Colon (tissue), 2 donors: ENCODE measurements at regions not wholly inside any gene's neighbourhood (a gene's known extent, or its start where the extent isn't known, plus 50 kb on each side); places are given as distances from the start of the nearest gene placed in this dataset.

Source experiments
- FAIRE-seq: peaks from 2 replicates; lab custom pipeline; 2012; peaks lifted over from hg19 to GRCh38; lab: Jason Lieb, UNC
- donor health status: control.
- donor health status: control.

DNA sequence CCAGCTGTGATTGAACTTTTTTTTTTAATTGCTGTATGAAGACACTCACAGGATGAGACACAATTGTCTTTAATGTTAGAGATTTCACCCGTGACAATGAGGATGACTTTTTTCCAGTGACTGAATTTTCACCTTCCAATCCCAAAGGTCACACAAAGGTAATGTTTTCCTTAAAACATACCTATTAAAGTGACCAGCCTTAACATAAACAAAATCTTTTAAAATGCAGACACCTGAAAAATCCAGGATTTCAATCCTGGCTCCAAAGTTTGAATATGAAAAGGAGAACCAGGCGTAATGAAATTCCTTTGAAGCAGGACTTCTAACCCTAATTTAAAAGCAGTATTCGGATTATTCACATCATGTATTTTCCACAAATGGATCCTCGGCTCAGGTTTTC, 647.7 kb downstream of the GATA3 start:
- FAIRE-seq: no peak

DNA sequence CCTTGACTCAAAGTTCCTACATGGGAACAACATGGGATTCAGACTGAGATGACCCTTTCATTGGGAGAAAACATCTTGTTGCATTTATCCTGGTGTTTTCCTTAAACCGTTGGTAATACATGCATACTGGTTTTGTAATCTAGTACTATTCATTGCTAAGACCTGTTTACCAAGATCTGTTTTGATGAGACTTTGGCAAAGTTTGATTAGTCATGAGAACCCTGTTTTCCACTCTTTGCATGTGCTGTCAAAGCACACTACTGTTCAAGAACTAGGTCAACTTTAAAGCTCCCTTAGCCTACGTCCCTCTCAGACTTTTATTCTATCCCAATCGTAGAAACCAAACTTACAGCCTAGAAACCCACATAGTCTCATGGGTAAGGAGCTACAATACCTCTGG, 650.9 kb downstream of the GATA3 start:
- FAIRE-seq: no peak

GRCh38 chr10:8712656-8713055, 658.2 kb downstream of the GATA3 start:
- no peak for FAIRE-seq

GRCh38 chr10:8719971-8720370, 665.5 kb downstream of the GATA3 start:
- no peak for FAIRE-seq

- no peak for FAIRE-seq
Measured at GRCh38 chr10:8721650-8722049, 667.2 kb downstream of the GATA3 start.

- no peak for FAIRE-seq
Measured at GRCh38 chr10:8722835-8723234, 668.3 kb downstream of the GATA3 start.

DNA sequence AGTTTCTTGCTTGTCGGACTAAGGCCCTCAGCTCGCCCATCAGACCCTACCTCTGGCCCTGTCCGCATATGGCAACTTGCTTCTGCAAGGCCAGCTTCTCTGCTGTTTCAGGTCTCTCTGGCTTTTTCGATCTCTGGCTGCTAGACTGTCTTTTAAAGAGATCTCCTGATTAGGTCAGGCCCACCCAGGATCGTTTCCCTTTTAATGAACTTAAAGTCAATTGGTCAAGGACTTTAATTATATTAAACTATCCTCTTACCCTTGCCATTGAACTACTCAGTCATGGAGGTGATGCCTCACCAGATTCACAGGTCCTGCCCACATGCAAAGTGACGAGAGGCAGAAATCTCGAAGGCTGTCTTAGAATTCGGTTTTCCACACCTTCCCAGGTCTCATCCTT, 670.9 kb downstream of the GATA3 start:
- FAIRE-seq: no peak

DNA sequence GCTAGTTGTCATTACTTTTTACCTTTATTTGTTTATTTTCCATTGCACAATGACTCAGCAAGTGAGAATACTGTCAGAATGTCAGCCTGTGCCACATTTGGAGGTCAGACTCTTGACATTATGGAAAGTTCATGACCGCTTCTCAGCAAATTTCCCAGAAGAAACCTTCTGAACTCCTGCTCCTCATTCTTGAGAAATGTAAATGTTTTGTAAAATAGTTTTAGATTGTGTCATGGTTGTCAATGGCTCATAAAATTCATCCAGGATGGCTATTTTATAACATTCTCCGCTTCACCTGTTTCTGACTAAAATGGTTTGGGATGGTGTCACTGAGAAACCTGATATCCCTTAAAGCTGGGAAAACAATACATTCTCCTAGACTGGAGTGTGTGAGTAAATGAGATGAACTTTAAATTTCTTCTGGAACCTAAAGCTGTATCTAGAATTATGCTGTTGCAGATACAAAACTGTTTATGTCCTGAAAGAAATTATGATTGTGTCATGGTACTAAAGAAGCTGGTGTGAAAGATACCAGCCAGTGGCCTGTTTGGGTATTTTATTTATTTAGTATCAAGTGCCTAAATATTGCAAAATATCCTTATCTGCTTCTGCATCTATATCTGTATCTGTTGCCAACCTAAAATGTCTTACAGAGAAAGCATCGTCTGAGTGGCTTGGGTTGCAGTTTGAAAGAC, 671.7 kb downstream of the GATA3 start:
- no peak for FAIRE-seq

DNA sequence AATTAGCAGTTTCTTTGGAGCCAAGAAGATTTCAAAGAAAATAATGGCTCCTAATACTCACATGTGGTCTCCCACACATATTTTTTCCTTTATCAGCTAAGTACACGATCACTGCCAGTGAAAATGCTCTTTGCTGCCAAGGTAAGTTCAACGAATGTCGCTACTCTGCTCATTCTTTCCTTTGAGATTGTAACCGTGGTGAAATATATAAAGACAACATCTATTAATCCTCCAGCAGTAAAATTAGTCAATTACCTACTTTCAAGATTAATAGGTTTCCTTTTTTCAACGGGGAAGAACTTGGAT, 672.2 kb downstream of the GATA3 start:
- FAIRE-seq: no peak

DNA sequence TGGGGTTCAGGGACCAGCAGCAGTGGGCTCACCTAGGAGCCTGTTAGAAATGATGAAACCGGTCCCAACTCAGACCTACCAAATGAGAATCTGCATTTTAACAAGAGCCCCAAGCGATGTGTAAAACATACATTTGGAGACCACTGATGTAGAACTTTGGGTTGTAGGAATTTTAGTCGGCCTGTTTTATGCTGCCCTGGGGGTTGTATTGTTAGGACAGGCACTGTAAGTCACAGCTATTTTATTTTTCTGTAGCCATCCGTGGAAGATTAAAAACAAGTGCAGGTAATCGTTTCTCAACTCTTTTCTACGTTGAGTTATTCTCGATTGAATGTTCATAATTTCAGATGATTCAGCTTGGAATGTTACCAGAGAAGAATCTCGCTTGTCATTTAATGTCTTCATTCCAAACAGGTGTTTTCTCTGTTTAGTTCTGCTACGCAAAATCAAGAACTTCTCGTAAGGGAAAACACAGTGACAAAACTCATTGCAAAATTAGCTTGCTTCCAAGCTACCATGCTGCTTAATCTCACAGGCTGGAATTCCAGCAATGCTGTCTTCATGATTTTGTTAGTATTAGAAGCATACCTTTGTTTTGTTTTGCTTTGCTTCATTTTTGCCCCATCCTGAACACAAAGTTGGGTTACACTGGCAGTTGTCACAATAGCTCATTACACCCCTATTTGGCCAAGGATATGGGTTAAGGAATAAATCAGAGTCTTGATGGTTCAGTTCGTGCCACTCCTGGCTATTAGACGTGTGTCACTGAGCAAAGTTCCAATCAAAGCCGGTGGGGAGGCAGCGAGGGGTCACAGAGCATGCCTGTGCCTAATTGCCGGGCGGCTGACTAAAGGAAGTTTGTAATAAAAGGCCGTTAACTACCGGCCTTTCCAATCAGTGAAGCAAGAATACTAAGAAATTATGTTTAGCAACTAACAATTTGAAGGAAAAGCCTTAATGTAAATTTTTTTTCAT, 676.9 kb downstream of the GATA3 start:
- no peak for FAIRE-seq

GRCh38 chr10:8738987-8739386, 684.5 kb downstream of the GATA3 start:
- no peak for FAIRE-seq

DNA sequence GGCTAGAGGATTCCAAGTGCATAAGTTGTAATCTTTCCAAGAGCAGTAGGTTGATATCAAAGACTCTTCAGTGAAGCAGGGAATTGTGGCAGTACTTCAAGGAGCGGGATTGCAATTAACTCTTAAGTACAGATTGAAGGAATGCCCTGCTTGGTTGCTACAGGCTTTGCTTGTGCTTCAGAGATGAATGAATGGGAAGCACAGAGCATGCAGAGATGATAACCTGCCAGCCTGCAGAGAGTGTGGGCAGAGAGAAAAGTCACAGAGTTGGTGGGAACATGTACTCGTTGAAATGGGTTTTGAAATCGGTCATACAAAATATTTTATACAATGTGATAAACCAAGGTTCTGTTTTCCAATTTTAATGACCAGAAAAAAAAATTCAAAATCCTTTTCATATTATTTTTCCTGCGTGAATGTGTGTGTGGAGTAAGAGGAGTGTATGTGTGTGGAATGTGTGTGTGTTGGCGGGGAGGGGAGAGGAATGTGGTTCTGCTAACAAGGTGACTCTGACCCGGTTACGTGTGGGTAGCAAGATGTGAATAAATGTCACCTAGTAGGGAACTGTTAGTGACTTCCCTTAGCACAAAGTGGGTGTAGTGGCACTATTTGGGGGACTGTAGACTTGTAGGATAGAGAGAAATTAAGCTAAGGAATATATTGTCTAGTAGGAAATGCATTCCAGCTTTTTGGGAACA, 697.8 kb downstream of the GATA3 start:
- FAIRE-seq: no peak

DNA sequence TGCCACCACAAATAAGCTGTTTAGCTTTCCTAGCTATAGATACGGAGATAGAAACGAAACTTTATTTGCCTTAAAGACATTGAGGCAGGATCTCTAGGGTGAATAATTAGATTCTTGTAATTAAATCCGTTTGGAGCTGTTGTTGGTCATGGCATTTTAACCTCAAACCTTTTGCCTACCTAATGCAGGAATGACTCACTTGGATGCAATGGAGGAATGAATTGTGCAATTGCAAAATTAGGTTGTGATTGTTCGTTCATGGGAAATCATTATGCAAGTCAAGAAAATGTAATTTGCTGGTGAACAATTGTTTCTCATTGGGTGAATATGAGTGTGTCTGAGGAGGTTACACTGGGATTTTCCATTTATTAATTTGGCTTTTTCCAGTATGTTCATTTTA, 703.5 kb downstream of the GATA3 start:
- FAIRE-seq: no peak

- no peak for FAIRE-seq
Measured at GRCh38 chr10:8766899-8767298, 712.4 kb downstream of the GATA3 start.

- no peak for FAIRE-seq
Measured at GRCh38 chr10:8767591-8767990, 713.1 kb downstream of the GATA3 start.

GRCh38 chr10:8768341-8768740, 713.9 kb downstream of the GATA3 start:
- FAIRE-seq: no peak

- FAIRE-seq: no peak
Measured at GRCh38 chr10:8768852-8769251, 714.4 kb downstream of the GATA3 start.

GRCh38 chr10:8776926-8777622, 722.6 kb downstream of the GATA3 start:
- FAIRE-seq: no peak

- no peak for FAIRE-seq
Measured at GRCh38 chr10:8778713-8779112, 724.2 kb downstream of the GATA3 start.

- FAIRE-seq: no peak
Measured at GRCh38 chr10:8787649-8788048, 733.2 kb downstream of the GATA3 start.

GRCh38 chr10:8790390-8790789, 735.9 kb downstream of the GATA3 start:
- FAIRE-seq: no peak

- no peak for FAIRE-seq
Measured at GRCh38 chr10:8794860-8795259, 740.4 kb downstream of the GATA3 start.
